HG02623 (cell line): ENCODE measurements at regions not wholly inside any gene's neighbourhood (a gene's known extent, or its start where the extent isn't known, plus 50 kb on each side); places are given as distances from the start of the nearest gene placed in this dataset.
"Not testable (repeated sequence)": the region's sequence is repeated elsewhere in the genome, so short reads cannot be mapped to it uniquely, and the experiment has no call there.

ENCODE experiments used
- ATAC-seq: cut with Tn5 transposase; IDR thresholded peaks from one replicate; pipeline ENCODE4 v1.9.1; 2021; ENCODE audit warnings: moderate library complexity; ENCODE audit not compliant: unreplicated experiment

GRCh38 chr6:94260765-94261164, 841.4 kb upstream of the EPHA7 start:
- no peak for ATAC-seq

DNA sequence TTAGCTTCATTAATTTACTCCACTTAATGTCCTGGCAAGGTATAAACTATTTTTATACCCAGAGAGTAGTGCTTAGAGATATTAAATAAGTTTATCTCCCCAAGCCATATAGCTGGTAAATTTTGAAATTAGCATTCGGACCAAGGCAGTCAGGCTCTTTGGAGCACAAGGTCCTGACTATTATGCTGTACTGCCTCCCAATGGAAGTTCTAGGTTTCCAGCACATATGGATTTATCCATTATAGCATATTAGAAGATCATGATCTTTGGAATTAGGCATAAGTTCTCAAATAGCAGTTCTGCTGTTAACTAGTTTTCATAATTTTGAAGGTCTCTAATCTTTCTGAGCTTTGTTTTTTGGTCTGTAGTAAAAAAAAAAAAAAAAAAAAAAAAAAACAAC, 835.3 kb upstream of the EPHA7 start:
- no peak for ATAC-seq

DNA sequence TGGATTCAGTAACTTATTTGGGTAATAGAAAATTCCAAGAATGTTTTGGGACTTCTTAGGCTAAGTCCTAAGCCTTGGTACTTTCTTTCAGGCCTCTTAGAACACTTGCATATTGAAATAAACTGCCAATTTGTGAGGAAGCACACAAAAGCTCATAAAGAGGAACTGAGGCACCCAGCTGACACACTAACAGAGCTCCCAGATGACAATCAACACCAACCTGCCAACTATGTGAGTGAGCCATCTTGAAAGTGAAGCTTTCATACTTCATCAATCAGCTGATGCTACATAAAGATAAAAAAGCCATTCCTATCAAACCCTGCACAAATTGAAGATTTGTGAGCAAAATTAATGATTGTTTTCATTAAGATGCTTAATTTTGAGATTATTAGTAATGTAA, 832.5 kb upstream of the EPHA7 start:
- no peak for ATAC-seq

DNA sequence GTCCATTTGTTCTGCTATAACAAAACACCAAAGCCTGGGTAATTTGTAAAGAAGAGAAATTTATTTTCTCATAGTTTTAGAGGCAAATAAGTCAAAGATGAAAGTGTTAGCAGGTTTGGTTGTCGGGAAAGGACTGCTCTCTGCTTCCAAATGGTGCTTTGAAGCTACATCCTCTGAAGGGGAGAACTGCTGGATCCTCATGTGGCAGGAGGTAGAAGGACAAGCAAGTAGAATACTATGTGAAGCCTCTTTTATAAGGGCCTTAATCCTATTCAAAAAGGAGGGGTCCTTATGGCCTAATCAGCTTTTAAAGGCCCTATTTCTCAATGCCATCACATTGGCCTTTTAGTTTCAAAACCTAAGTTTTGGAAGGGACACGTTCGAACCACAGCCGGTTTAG, 826.0 kb upstream of the EPHA7 start:
- ATAC-seq, result no peak

DNA sequence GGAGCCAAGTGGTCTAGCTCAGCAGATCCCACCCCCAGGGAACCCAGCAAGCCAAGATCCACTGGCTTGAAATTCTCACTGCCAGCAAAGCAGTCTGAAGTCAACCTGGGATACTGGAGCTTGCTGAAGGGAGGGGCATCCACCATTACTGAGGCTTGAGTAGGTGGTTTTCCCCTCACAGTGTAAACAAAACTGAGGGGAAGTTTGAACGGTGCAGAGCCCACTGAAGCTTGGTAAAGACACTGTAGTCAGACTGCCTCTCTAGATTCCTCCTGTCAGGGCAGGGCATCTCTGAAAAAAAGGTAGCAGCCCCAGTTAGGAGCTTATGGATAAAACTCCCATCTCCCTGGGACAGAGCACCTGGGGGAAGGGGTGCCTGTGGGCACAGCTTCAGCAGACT, 819.5 kb upstream of the EPHA7 start:
- ATAC-seq, result no peak

DNA sequence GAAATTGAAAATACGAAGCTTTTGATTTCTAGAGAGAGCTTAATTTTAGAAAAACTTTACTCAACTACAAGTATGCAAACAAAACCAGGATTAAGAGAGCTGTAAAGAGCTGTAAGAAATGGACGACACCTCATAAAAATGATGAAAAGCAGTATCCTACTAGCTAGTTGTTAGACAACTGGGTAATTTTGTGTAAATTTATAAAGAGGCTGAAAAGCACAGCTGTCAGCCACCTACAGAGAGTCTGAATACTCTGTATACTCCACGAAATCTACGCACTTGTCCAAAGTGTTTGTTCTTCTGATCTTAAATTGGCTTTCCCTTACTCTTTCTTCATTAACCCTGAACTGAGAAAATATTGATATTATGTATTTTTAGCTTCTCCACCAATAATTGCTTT, 808.4 kb upstream of the EPHA7 start:
- ATAC-seq, result no peak

- no peak for ATAC-seq
Observed at GRCh38 chr6:94217836-94218235, 798.5 kb upstream of the EPHA7 start.

DNA sequence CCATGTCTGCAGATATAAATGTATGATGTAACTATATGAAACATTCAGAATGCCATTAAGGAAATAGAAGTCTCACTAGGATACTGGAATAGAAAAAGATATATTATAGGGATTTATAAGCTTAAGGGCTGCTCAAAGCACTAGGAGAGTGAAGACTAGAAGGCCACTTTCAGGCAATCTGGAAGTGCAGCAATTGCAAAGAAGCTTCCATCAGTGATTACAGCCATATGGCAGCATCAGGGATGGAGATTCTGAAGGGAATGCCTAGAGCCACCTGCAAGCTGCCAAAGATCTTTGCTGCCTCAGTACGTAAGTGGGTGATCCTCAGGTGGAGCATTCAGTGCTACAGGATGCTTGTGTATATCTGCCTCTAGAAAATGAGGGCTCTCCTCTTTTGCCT, 796.2 kb upstream of the EPHA7 start:
- ATAC-seq, result no peak

DNA sequence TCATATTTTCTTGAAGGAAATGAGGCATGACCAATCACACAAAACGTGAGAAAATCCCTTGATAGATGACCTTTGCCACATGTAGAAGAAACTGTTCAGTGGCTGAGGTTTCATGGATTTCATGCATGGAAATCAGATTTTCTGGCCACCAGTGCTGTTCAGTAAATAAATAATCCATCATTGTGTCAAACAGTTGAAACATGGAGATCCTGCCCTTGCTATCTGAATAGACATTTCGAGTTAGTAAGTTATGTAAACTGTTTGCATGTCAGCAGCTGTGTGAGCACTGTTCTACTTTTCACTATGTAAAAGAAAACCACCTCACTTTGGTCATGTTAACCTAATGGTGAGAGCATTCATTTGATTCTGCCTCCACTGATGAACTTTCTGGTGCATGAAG, 793.9 kb upstream of the EPHA7 start:
- no peak for ATAC-seq

DNA sequence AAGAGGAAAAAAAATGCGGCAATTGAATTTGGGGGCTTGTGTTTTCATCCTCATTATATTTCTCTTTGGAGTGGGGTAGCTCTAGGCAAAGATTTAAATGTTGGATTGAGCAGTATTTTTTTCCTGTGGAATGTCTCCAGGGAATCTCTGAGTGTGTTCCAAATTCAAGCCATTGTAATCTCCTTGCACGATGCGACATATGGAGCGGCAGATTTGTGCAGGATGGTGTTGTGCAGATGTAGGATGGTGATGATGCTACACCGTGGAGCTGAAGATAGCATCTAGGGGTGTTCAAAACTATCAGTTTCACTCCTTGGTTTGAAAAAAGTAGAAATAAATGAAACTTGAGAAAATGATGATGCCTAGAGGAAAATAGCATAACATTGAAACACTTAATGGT, 777.5 kb upstream of the EPHA7 start:
- ATAC-seq, result no peak

- ATAC-seq, result no peak
Observed at GRCh38 chr6:94190030-94190429, 770.7 kb upstream of the EPHA7 start.

DNA sequence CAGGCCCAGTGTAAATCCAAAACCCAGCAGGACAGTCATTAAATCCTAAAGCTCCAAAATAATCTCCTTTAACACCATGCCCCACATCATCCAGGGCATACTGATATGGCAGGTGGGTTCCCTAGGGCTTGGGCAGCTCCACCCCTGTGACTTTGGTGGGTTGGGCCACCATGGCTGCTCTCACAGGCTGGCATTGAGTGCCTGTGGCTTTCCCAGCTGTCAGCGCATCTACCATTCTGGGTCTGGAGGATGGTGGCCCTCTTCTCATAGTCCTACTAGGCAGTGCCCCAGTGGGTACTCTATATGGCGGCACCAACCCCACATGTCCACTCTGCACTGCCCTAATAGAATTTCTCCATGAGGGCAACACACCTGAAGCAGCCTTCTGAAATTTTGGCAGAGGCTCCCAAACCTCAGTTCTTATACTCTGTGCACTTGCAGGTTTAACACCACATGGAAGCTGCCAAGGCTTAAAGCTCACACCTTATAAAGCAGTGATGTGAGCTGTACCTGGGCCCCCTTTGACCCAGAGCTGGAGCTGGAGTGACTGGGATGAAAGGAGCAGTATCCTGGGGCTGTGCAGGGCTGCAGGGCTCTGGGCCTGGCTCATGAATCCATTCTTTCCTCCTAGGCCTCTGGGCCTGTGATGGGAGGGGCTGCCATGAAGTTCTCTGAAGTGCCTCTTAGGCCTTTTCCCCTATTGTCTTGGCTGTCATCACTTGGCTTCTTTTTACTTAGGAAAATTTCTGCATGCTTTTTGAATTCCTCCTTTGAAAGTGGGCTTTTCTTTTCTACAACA, 765.5 kb upstream of the EPHA7 start:
- ATAC-seq, result no peak

GRCh38 chr6:94177429-94177828, 758.1 kb upstream of the EPHA7 start:
- ATAC-seq, result no peak

- ATAC-seq, result no peak
Observed at GRCh38 chr6:94175465-94175864, 756.1 kb upstream of the EPHA7 start.

DNA sequence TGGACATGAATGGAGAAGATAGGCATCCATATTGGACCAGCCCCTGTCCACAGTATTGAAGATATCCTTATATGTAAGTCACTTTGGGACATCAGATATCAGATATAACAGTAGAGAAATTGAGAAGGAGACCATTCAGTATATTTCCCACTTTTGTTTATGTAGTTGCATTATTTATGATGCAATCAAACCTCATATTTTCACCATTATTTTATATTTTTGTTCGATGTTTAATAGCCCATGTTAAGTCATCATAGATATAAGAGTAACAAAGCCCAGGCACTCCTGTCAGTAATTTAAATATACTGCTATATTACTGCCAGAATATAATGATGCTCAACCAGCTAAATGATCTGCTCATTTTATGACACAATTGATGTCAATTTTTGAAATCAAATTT, 744.5 kb upstream of the EPHA7 start:
- ATAC-seq, result no peak

GRCh38 chr6:94150886-94151285, 731.5 kb upstream of the EPHA7 start:
- ATAC-seq, result no peak

GRCh38 chr6:94144807-94145206, 725.4 kb upstream of the EPHA7 start:
- no peak for ATAC-seq

DNA sequence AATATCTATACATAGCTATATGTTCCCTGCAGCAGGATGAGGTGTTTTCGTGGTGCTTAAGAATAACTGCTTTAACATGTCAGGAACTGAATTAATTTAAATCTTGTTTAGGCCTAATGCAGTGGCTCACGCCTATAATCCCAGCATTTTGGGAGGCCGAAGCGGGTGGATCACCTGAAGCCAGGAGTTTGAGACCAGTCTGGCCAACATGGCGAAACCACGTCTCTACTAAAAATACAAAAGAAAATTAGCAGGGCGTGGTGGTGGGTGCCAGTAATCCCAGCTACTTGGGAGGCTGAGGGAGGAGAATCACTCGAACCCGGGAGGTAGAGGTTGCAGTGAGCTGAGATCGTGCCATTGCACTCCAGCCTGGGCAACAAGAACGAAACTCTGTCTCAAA, 717.8 kb upstream of the EPHA7 start:
- ATAC-seq, result not testable (repeated sequence)

- no peak for ATAC-seq
Observed at GRCh38 chr6:94133106-94133505, 713.7 kb upstream of the EPHA7 start.

- ATAC-seq, result no peak
Observed at GRCh38 chr6:94131271-94131670, 711.9 kb upstream of the EPHA7 start.

DNA sequence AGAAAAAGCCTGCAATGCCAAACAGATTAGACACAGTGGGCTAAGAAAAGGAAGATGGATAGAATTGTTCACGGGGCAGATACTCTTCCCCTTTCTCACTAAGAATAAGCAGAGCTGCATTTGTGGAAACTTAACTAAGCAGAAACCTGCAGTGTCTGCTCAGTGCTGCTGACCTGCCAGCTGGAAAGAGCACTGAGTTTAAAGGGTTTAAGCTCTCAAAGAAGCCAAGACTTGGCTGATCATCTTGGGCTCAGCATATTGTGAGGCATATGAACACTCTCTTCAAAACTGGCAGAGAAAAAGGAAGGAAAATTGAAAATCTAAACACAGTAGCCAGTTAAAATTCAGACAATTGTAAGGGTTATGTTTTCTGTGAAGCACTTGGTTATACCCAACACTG, 711.1 kb upstream of the EPHA7 start:
- ATAC-seq, result no peak

GRCh38 chr6:94129926-94130325, 710.6 kb upstream of the EPHA7 start:
- ATAC-seq, result no peak

GRCh38 chr6:94127716-94128115, 708.4 kb upstream of the EPHA7 start:
- no peak for ATAC-seq
